ENCODE measurements at regions not wholly inside any gene's neighbourhood (a gene's known extent, or its start where the extent isn't known, plus 50 kb on each side); places are given as distances from the start of the nearest gene placed in this dataset.

DNA sequence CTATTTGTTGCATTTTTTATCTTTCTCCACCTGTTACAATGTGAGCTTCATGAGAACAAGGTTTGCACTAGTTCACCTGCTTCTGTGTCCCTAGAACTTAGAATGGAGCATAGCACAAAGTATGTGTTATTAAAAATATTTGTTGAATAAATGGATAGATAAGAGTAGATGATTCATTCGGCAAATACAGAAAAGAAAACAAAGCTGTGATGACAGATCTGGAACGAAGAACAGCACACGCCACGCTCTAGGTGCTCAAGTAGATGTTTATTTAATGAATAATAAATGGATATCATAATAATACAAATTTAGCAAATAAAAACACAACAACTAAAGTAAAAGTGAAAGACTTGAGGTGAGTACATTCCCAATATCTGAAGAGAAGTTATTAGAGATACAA is 273.1 kb downstream of the HAO1 start:
- Histone ChIP-seq H4K20me1 (ENCODE audit: control insufficient read depth, extremely low read depth, insufficient read depth, low read length) (no peaks in the 10 kb centered on the region), H3K27me3 (ENCODE audit: control insufficient read depth, extremely low read depth, insufficient read depth, low read length) (no peaks in the 10 kb centered on the region), H3K79me2 (ENCODE audit: control insufficient read depth, insufficient read depth, low read length) (no peaks in the 10 kb centered on the region), H3K4me1 (ENCODE audit: control insufficient read depth, extremely low read depth, insufficient read depth, low read length) (no peaks in the 10 kb centered on the region), H2AFZ (ENCODE audit: control insufficient read depth, low read length) (no peak overlapping the region), H3K9me3 (ENCODE audit: control insufficient read depth, low read depth, low read length) (no peaks in the 10 kb centered on the region), H3K27ac (ENCODE audit: control insufficient read depth, insufficient read depth, low read length) (no peak overlapping the region), H3K36me3 (ENCODE audit: control insufficient read depth in 2 of 2, extremely low read depth in 1 of 2, insufficient read depth in 2 of 2, low read length in 2 of 2) (no peaks in the 10 kb centered on the region), H3K4me2 (ENCODE audit: control insufficient read depth, extremely low read depth, insufficient read depth, low read depth, low read length) (no peak overlapping the region), H3K9me1 (ENCODE audit: control insufficient read depth, extremely low read depth, insufficient read depth, low read length) (no peaks in the 10 kb centered on the region), H3K9ac (ENCODE audit: control insufficient read depth, extremely low read depth, insufficient read depth, low read length) (no peak overlapping the region), H3K4me3 (ENCODE audit: control insufficient read depth in 2 of 3, extremely low read depth in 1 of 3, insufficient read depth in 2 of 3, low read depth in 1 of 3, low read length in 3 of 3) (no peak overlapping the region)
- DNase-seq (ENCODE audit: low read depth, low spot score) (no peak), FAIRE-seq (no peak)
- TF ChIP-seq, protein P1, sequence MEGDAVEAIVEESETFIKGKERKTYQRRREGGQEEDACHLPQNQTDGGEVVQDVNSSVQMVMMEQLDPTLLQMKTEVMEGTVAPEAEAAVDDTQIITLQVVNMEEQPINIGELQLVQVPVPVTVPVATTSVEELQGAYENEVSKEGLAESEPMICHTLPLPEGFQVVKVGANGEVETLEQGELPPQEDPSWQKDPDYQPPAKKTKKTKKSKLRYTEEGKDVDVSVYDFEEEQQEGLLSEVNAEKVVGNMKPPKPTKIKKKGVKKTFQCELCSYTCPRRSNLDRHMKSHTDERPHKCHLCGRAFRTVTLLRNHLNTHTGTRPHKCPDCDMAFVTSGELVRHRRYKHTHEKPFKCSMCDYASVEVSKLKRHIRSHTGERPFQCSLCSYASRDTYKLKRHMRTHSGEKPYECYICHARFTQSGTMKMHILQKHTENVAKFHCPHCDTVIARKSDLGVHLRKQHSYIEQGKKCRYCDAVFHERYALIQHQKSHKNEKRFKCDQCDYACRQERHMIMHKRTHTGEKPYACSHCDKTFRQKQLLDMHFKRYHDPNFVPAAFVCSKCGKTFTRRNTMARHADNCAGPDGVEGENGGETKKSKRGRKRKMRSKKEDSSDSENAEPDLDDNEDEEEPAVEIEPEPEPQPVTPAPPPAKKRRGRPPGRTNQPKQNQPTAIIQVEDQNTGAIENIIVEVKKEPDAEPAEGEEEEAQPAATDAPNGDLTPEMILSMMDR (optimal IDR thresholded peaks at IDR 0.05 in 1 of 3, IDR thresholded peaks at IDR 0.05 in 1 of 3, conservative IDR thresholded peaks at IDR 0.05 in 1 of 3; ENCODE audit: extremely low read depth in 1 of 3, insufficient read depth in 2 of 3, low read length in 3 of 3) = no peak
- no peak for TF ChIP-seq EZH2 (IDR thresholded peaks at IDR 0.05; ENCODE audit: low read length)
- dilution Hi-C loops (cut with MboI; ENCODE audit: extremely low pct_ligation_motif_present, low sequenced_read_pairs) = no loop called here

DNA sequence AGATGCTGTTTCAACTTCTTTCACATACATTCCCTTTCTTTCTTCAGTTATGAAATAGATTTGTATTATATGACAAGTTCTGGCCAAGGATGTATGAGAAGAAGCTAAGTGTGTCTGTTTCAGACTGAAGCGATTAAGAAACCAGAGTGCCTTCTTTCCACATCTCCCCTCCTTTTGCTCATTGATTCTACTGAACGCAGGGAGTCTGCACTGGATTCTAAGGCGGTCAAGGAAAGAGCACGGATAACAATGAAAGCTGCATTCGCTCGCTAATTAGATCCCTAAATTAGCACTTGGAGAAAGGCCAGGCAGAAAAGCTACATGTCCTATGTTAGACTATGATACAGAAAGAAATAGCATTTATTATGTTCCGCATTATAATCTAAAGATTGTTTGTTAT is 267.7 kb downstream of the HAO1 start:
- H3K27me3 ChIP-seq (ENCODE audit: control insufficient read depth, extremely low read depth, insufficient read depth, low read length) = no peaks in the 10 kb centered on the region
- H4K20me1 ChIP-seq (ENCODE audit: control insufficient read depth, extremely low read depth, insufficient read depth, low read length) = no peaks in the 10 kb centered on the region
- H3K27ac ChIP-seq (ENCODE audit: control insufficient read depth, insufficient read depth, low read length) = no peak overlapping the region
- FAIRE-seq (no peak), DNase-seq (ENCODE audit: low read depth, low spot score) (no peak)
- no peak for TF ChIP-seq EZH2 (IDR thresholded peaks at IDR 0.05; ENCODE audit: low read length)
- TF ChIP-seq, protein P1 (optimal IDR thresholded peaks at IDR 0.05 in 1 of 3, IDR thresholded peaks at IDR 0.05 in 1 of 3, conservative IDR thresholded peaks at IDR 0.05 in 1 of 3; ENCODE audit: extremely low read depth in 1 of 3, insufficient read depth in 2 of 3, low read length in 3 of 3) = no peak
- dilution Hi-C loops (cut with MboI; ENCODE audit: extremely low pct_ligation_motif_present, low sequenced_read_pairs) = no loop called here
- H2AFZ ChIP-seq (ENCODE audit: control insufficient read depth, low read length) = no peak overlapping the region
- no peaks in the 10 kb centered on the region for H3K9me1 ChIP-seq (ENCODE audit: control insufficient read depth, extremely low read depth, insufficient read depth, low read length)
- no peaks in the 10 kb centered on the region for H3K36me3 ChIP-seq (ENCODE audit: control insufficient read depth in 2 of 2, extremely low read depth in 1 of 2, insufficient read depth in 2 of 2, low read length in 2 of 2)
- H3K79me2 ChIP-seq (ENCODE audit: control insufficient read depth, insufficient read depth, low read length) = no peaks in the 10 kb centered on the region
- H3K9ac ChIP-seq (ENCODE audit: control insufficient read depth, extremely low read depth, insufficient read depth, low read length) = no peak overlapping the region
- H3K9me3 ChIP-seq (ENCODE audit: control insufficient read depth, low read depth, low read length) = no peaks in the 10 kb centered on the region
- peaks cover 5% of the 10 kb centered on the region for H3K4me1 ChIP-seq (ENCODE audit: control insufficient read depth, extremely low read depth, insufficient read depth, low read length)
- H3K4me3 ChIP-seq (ENCODE audit: control insufficient read depth in 2 of 3, extremely low read depth in 1 of 3, insufficient read depth in 2 of 3, low read depth in 1 of 3, low read length in 3 of 3) = no peak overlapping the region
- H3K4me2 ChIP-seq (ENCODE audit: control insufficient read depth, extremely low read depth, insufficient read depth, low read depth, low read length) = no peak overlapping the region

All from keratinocyte (primary cell).